ENCODE measurements at regions not wholly inside any gene's neighbourhood (a gene's known extent, or its start where the extent isn't known, plus 50 kb on each side); places are given as distances from the start of the nearest gene placed in this dataset.

- TF ChIP-seq CTCF (IDR thresholded peaks at IDR 0.05; ENCODE audit: extremely low read depth, missing control alignments): no peak
- peak; percentile 68 for DNase-seq (ENCODE audit: low spot score)
Measured at GRCh38 chr6:56766806-56767178, 124.1 kb upstream of the DST start.

GRCh38 chr6:56766139-56766805 is 123.6 kb upstream of the DST start:
- TF ChIP-seq CTCF (IDR thresholded peaks at IDR 0.05; ENCODE audit: extremely low read depth, missing control alignments): no peak
- DNase-seq (ENCODE audit: low spot score): no peak

GRCh38 chr6:56765494-56765893 is 122.8 kb upstream of the DST start:
- TF ChIP-seq CTCF (IDR thresholded peaks at IDR 0.05; ENCODE audit: extremely low read depth, missing control alignments): no peak
- DNase-seq (ENCODE audit: low spot score): no peak

GRCh38 chr6:56764081-56764566 is 121.4 kb upstream of the DST start:
- DNase-seq (ENCODE audit: low spot score): peak; percentile 25
- no peak for TF ChIP-seq CTCF (IDR thresholded peaks at IDR 0.05; ENCODE audit: extremely low read depth, missing control alignments)

GRCh38 chr6:56761651-56762050 is 119.0 kb upstream of the DST start:
- no peak for TF ChIP-seq CTCF (IDR thresholded peaks at IDR 0.05; ENCODE audit: extremely low read depth, missing control alignments)
- DNase-seq (ENCODE audit: low spot score): no peak

GRCh38 chr6:56760842-56761241 is 118.2 kb upstream of the DST start:
- no peak for DNase-seq (ENCODE audit: low spot score)
- TF ChIP-seq CTCF (IDR thresholded peaks at IDR 0.05; ENCODE audit: extremely low read depth, missing control alignments): no peak

- no peak for TF ChIP-seq CTCF (IDR thresholded peaks at IDR 0.05; ENCODE audit: extremely low read depth, missing control alignments)
- no peak for DNase-seq (ENCODE audit: low spot score)
Measured at GRCh38 chr6:56759521-56759920, 116.8 kb upstream of the DST start.
